ENCODE measurements at regions not wholly inside any gene's neighbourhood (a gene's known extent, or its start where the extent isn't known, plus 50 kb on each side); places are given as distances from the start of the nearest gene placed in this dataset.

GRCh38 chr2:4529738-4530137 lies 826.4 kb downstream of the DCDC2C start:
- Histone ChIP-seq H3K36me3 (no peaks in the 10 kb centered on the region), H3K9me3 (replicated peaks) (no peaks in the 10 kb centered on the region), H3K27ac (replicated peaks) (no peak overlapping the region), H3K27me3 (ENCODE audit: low read depth) (no peaks in the 10 kb centered on the region), H3K4me3 (no peak overlapping the region), H3K4me1 (no peaks in the 10 kb centered on the region)
- DNase-seq = no peak
- intact Hi-C loops (cut with micrococcal nuclease) = no loop called here
- no peak for TF ChIP-seq CTCF (IDR thresholded peaks at IDR 0.05; ENCODE audit: borderline replicate concordance)

DNA sequence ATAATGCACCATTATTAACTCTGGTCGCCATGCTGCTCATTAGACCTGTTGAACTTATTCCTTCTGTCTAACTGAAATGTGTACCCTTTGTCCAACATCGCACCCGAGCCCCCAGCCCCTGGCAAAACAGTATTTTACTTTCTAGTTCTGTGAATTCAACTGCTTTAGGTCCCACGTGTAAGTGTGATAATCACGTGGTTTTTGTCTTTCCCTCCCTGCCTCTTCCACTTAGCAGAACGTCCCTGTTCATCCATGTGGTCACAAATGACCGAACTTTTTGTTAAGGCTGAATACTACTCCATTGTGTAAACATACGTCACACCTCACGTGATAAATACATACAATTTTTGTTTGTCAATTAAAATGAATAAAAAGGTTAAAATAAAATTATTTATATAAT lies 826.9 kb downstream of the DCDC2C start:
- Histone ChIP-seq H3K4me1 (no peaks in the 10 kb centered on the region), H3K4me3 (no peak overlapping the region), H3K27me3 (ENCODE audit: low read depth) (no peaks in the 10 kb centered on the region), H3K36me3 (no peaks in the 10 kb centered on the region), H3K27ac (replicated peaks) (no peak overlapping the region), H3K9me3 (replicated peaks) (no peaks in the 10 kb centered on the region)
- TF ChIP-seq CTCF (IDR thresholded peaks at IDR 0.05; ENCODE audit: borderline replicate concordance) = no peak
- intact Hi-C loops (cut with micrococcal nuclease) = no loop called here
- DNase-seq = no peak

DNA sequence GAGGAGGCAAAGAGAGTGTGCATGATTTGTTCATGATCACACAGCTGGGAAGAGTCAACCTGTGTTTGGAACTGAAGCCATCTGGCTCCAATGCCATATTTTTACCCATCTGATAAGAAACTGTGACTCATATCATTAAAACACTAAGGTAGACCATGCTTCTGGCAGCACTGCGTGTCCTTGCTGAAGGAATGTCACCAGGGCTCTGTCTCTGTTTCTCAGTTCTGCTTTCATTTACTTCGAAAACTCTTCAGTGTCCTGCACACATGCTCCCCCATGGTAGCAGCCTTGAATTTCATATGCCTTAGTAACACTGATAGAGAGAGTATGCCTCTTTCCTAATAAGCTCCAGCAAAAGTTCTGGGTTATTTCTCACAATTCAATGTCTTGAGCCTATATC lies 830.4 kb downstream of the DCDC2C start:
- intact Hi-C loops (cut with micrococcal nuclease) = no loop called here
- no peaks in the 10 kb centered on the region for H3K9me3 ChIP-seq (replicated peaks)
- H3K4me1 ChIP-seq = no peaks in the 10 kb centered on the region
- no peak for DNase-seq
- no peak overlapping the region for H3K27ac ChIP-seq (replicated peaks)
- no peaks in the 10 kb centered on the region for H3K36me3 ChIP-seq
- TF ChIP-seq CTCF (IDR thresholded peaks at IDR 0.05; ENCODE audit: borderline replicate concordance) = no peak
- no peaks in the 10 kb centered on the region for H3K27me3 ChIP-seq (ENCODE audit: low read depth)
- no peak overlapping the region for H3K4me3 ChIP-seq

GRCh38 chr2:4539121-4539520 lies 835.7 kb downstream of the DCDC2C start:
- Histone ChIP-seq H3K36me3 (no peaks in the 10 kb centered on the region), H3K4me3 (no peak overlapping the region), H3K27ac (replicated peaks) (no peak overlapping the region), H3K27me3 (ENCODE audit: low read depth) (no peaks in the 10 kb centered on the region), H3K9me3 (replicated peaks) (peaks cover 11% of the 10 kb centered on the region), H3K4me1 (no peaks in the 10 kb centered on the region)
- intact Hi-C loops (cut with micrococcal nuclease) = no loop called here
- no peak for DNase-seq
- TF ChIP-seq CTCF (IDR thresholded peaks at IDR 0.05; ENCODE audit: borderline replicate concordance) = no peak

DNA sequence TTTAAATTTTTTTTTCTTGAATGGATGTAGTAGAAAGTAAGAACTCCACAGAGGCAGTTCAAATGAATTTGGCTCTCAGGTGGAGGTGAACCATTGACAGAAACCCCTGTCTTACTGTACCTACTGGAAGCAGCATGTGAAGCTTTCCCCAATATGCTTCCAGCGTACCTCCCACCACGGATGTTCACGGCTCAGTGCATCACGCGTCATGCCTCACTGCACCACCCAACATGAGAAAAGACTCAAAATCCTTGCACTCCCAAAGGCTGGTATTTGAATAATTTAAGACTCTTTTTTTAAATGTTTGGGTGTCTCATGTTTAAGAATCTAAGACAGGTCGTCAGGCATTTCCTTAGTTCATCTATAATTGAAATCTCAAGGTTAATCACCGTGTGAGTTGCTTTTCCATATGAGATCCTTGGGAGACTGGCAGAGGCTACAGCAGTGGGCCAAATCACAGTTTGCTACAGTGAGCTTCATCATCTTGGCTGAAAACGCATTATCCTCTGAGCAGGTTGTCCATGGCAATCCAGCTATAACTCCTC lies 846.4 kb downstream of the DCDC2C start:
- TF ChIP-seq CTCF (IDR thresholded peaks at IDR 0.05; ENCODE audit: borderline replicate concordance) = no peak
- no peak for DNase-seq
- no peaks in the 10 kb centered on the region for H3K4me1 ChIP-seq
- H3K27me3 ChIP-seq (ENCODE audit: low read depth) = no peaks in the 10 kb centered on the region
- no peak overlapping the region for H3K4me3 ChIP-seq
- no peaks in the 10 kb centered on the region for H3K9me3 ChIP-seq (replicated peaks)
- intact Hi-C loops (cut with micrococcal nuclease) = no loop called here
- no peak overlapping the region for H3K27ac ChIP-seq (replicated peaks)
- H3K36me3 ChIP-seq = no peaks in the 10 kb centered on the region

Data from left ventricle myocardium inferior (tissue), 1 donor.